Central memory CD8-positive, alpha-beta T cell (primary cell): ENCODE measurements at regions not wholly inside any gene's neighbourhood (a gene's known extent, or its start where the extent isn't known, plus 50 kb on each side); places are given as distances from the start of the nearest gene placed in this dataset.

ENCODE experiments used
- ATAC-seq: fragments of 150-1000 bp; cut with Tn5 transposase; replicated peaks from 2 replicates; pipeline ENCODE4 v1.10.0; 2022; ENCODE audit warnings: mild to moderate bottlenecking, moderate FRiP score, moderate number of reproducible peaks; ENCODE audit not compliant: poor library complexity, severe bottlenecking; ENCODE audit errors: extremely low read depth
- DNase-seq, 2 donors: peaks; one replicate each; pipeline ENCODE4 v3.0.0; 2021; ENCODE audit warnings: low spot score in 2 of 2
- H3K27ac Mint-ChIP-seq: one replicate; pipeline ENCODE4 v1.8.0; 2022; ENCODE audit warnings: low read depth, mild to moderate bottlenecking, moderate library complexity, mixed read lengths
- H3K27me3 Mint-ChIP-seq: one replicate; pipeline ENCODE4 v1.8.0; 2022; ENCODE audit warnings: mixed read lengths
- H3K36me3 Mint-ChIP-seq: one replicate; pipeline ENCODE4 v1.8.0; 2022; ENCODE audit warnings: mild to moderate bottlenecking, moderate library complexity, mixed read lengths; ENCODE audit not compliant: insufficient read depth
- H3K4me1 Mint-ChIP-seq: one replicate; pipeline ENCODE4 v1.8.0; 2022; ENCODE audit warnings: mixed read lengths
- H3K4me3 Mint-ChIP-seq: one replicate; pipeline ENCODE4 v1.8.0; 2022; ENCODE audit warnings: mild to moderate bottlenecking, moderate library complexity, mixed read lengths
- H3K9me3 Mint-ChIP-seq: one replicate; pipeline ENCODE4 v1.8.0; 2022; ENCODE audit warnings: mixed read lengths

DNA sequence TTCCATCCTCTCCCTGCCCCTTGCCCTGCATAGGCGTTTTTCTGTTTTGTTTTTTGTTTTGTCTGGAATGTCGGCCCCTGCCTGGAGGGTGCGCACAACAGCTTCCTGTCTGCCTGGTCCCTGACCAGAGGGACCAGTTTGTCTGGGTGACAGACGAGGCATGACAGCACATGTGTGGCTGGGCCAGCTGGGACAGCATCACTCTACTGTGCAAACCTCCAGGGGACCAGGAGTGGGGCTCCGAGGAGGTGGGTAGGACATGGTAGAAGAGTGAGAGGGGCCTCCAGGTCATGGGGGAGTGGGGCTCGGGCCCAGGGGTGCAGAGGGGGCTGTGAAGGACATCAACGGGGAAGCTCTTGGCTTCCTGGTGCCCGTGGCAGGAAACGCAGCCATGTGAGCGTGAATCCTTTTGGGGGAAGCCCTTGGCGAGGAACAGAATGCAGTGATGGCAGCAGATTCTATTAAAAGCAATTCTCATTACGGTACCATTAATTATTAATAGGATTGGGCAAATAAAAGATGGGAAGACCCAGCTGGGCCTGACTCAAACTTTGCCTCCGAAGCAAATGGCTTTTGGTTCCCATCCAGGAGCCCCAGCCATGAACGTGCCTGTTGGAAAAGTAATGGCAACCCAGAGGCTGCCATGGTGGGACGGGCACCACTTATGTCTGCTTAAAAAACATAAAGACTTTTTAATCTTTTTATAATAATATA, 184.4 kb upstream of the IER5L start:
- no peak overlapping the region for H3K4me3 Mint-ChIP-seq
- peaks cover 23% of the 10 kb centered on the region for H3K27me3 Mint-ChIP-seq
- no peak for DNase-seq
- no peaks in the 10 kb centered on the region for H3K36me3 Mint-ChIP-seq
- H3K4me1 Mint-ChIP-seq, result peaks cover 13% of the 10 kb centered on the region
- H3K9me3 Mint-ChIP-seq, result no peaks in the 10 kb centered on the region
- no peak overlapping the region for H3K27ac Mint-ChIP-seq
- ATAC-seq, result no peak

DNA sequence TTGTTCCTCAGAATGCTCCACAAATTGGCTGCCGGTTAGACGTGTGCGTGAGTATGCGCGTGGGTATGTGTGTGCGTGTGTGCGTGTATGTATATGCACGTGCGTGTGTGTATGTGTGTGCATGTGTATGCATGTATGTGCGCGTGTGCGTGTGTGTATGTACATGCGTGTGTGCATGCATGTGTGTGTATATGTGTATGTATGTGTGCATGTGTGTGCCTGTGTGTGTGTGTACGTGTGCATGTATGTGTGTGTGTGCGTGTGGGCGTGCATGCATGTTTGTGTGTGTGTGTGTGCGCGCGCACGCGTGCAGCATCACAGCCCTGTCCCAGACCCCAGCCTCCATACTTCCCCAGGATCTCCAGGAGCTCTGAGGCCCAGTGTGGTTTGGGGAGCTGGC, 183.1 kb upstream of the IER5L start:
- no peaks in the 10 kb centered on the region for H3K9me3 Mint-ChIP-seq
- H3K4me3 Mint-ChIP-seq, result no peak overlapping the region
- peaks cover 23% of the 10 kb centered on the region for H3K27me3 Mint-ChIP-seq
- no peak for DNase-seq
- H3K4me1 Mint-ChIP-seq, result peaks cover 13% of the 10 kb centered on the region
- H3K27ac Mint-ChIP-seq, result no peak overlapping the region
- no peak for ATAC-seq
- no peaks in the 10 kb centered on the region for H3K36me3 Mint-ChIP-seq

DNA sequence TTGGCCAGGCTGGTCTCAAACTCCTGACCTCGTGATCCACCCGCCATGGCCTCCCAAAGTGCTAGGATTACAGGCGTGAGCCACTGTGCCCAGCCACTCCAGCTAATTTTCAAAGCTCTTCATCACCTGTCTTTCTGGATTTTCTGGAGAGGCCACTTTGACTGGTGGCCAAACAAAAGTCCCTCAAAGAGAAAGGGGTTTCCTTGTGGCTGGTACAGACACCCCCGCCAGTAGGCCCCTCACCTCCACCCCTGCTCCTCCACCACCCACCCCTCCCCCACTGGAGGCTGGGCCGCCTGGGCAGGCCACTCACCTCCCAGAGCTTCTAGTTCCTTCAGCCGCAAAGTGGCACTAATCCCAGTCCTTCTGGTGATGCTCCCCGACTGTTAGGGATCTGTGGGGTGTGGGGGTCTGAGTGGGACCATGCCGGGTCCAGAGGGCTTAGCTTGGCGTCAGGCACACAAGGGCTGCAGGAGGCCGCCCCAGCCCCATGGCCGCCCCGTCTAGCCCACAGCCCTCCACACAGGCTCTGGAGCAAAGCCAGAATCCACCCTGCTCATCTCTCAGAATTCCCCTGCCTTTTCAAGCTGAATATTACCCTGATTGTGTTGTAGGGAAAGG, 182.0 kb upstream of the IER5L start:
- no peak for DNase-seq
- H3K4me3 Mint-ChIP-seq, result no peak overlapping the region
- H3K4me1 Mint-ChIP-seq, result peaks cover 13% of the 10 kb centered on the region

DNA sequence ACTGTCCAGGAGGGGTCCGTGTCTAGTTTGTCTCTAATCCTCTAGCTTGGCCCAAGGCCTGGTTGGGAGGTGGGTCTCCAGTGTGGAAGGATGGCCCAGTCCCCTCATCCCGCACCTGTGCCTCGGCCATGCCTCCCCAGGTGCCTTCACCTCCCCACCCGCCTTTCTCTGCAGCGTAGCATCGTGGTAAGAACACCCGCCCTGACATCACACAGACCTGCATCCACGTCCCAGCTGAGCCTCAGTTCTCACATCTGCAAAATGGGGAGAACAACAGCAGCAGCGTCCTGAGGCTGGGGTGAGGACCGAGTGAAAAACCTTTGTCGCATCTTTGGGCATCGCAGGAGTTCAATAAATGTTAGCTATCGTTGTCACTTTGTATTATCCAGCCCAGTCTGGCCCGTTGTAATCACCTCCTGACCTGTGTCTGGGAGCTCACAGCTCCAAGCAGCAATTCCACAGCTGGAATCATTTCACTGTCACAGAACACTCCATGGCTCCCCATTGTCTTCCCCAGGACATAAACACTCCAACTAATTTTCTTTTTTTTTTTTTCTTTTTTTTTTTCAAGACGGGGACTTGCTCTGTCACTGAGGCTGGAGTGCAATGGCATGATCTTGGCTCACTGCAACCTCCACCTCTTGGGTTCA, 181.2 kb upstream of the IER5L start:
- H3K9me3 Mint-ChIP-seq, result no peaks in the 10 kb centered on the region
- no peaks in the 10 kb centered on the region for H3K36me3 Mint-ChIP-seq
- H3K27ac Mint-ChIP-seq, result no peak overlapping the region
- peaks cover 23% of the 10 kb centered on the region for H3K27me3 Mint-ChIP-seq
- peaks cover 13% of the 10 kb centered on the region for H3K4me1 Mint-ChIP-seq
- no peak for ATAC-seq
- no peak for DNase-seq
- H3K4me3 Mint-ChIP-seq, result no peak overlapping the region

More for the DNA sequence above, 182.0 kb upstream of the IER5L start:
- Mint-ChIP-seq H3K9me3 (no peaks in the 10 kb centered on the region), H3K27ac (no peak overlapping the region), H3K27me3 (peaks cover 23% of the 10 kb centered on the region), H3K36me3 (no peaks in the 10 kb centered on the region)
- no peak for ATAC-seq

DNA sequence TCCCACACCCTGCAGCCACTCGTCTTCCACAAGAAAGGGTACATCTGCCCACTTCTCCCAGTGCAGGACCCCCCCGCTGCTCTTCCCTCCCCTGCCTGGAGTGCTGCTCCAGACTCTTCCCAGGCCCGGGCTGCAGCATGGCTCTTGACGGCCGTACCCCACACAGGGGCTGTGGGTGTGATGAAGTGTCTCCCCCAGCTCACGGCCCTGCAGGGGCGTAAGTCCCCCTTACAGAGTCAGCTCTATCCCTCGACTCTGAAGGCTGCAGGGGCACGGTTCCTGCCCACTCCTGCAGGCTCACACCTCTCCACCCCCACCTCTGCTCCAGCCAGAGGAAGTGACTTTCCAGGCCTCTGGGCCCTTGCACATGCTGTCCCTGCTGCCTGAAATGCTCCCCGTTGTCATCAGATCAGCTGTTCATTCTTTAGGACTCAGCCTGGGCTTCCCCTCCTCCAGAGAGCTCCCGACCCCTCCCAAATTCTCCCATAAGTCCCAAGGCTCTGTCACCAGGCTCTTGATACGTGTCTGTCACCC, 180.6 kb upstream of the IER5L start:
- H3K27ac Mint-ChIP-seq, result no peak overlapping the region

DNA sequence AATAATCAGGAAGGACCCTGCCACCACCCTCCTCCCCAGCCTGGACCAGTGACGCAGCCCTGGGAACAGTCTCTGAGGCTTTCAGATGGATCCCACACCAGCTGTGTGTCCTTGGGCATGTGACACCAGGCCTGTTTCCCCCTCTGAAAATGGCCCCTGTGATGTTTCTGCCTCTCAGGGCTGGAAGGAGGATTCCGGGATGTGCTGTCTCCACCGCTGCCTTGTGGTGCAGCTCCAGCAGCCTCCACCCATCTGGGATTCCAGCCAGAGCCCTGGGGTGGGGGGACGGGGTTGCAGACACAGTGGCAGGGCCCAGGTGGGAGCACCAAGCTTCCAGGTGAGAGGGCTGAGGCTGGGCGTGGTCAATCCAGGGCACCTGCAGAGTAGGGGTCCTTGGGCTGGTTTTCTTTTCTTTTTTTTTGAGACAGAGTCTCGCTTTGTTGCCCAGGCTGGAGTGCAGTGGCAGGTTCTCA, 179.7 kb upstream of the IER5L start:
- no peaks in the 10 kb centered on the region for H3K9me3 Mint-ChIP-seq

More for the DNA sequence above, 180.6 kb upstream of the IER5L start:
- no peaks in the 10 kb centered on the region for H3K36me3 Mint-ChIP-seq
- peaks cover 23% of the 10 kb centered on the region for H3K27me3 Mint-ChIP-seq
- DNase-seq (no peak), ATAC-seq (no peak)
- peaks cover 13% of the 10 kb centered on the region for H3K4me1 Mint-ChIP-seq
- no peaks in the 10 kb centered on the region for H3K9me3 Mint-ChIP-seq
- no peak overlapping the region for H3K4me3 Mint-ChIP-seq

DNA sequence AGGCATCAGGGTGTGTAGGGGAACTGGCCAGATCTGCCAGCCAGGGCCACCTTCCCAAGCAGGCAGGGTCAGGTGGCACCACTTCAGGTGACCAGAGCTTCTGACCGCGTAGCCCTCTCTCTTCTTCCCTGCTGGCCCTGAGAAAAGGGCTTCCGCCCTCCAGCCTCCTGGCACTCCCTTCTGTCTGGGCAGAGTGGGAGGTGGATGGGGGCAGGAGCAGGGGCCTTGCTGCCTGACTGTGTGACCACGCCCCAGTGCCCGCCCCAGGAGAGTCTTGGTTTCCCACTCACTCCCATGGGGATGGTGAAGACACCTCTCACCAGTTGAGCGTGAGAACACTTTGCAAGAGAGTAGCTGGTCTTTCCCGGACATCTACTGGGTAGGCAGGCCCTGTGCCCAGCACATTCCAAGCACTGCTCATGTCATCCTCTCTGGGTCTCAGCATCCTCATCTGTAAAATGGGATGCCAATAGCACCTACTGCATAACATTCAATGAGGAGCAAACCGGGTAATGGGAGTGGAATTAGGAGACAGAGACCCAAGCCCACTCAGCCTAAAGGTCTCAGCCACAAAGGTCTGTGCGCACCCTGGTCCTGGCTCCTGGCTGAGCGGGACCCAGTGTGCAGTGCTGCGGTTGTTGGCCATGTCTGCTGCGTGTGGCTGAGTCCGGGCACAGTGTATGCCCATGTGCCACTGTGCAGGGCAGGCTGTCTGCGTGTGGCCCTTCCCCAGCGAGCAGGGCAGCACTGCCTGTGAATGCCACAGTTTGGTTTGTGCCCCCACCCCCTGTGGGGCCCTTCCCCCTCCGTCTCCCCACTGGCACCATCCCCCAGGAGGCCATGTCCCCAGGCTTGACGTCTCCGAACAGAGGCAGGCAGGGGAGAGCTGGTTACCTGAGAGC, 179.1 kb upstream of the IER5L start:
- ATAC-seq, result no peak
- Mint-ChIP-seq H3K9me3 (no peaks in the 10 kb centered on the region), H3K27ac (no peak overlapping the region), H3K36me3 (no peaks in the 10 kb centered on the region), H3K4me1 (peaks cover 11% of the 10 kb centered on the region), H3K4me3 (no peak overlapping the region), H3K27me3 (peaks cover 20% of the 10 kb centered on the region)
- DNase-seq, result no peak

More for the DNA sequence above, 179.7 kb upstream of the IER5L start:
- no peak overlapping the region for H3K27ac Mint-ChIP-seq
- no peak overlapping the region for H3K4me3 Mint-ChIP-seq
- H3K4me1 Mint-ChIP-seq, result peaks cover 13% of the 10 kb centered on the region
- DNase-seq, result no peak
- no peaks in the 10 kb centered on the region for H3K36me3 Mint-ChIP-seq
- ATAC-seq, result no peak
- peaks cover 23% of the 10 kb centered on the region for H3K27me3 Mint-ChIP-seq

DNA sequence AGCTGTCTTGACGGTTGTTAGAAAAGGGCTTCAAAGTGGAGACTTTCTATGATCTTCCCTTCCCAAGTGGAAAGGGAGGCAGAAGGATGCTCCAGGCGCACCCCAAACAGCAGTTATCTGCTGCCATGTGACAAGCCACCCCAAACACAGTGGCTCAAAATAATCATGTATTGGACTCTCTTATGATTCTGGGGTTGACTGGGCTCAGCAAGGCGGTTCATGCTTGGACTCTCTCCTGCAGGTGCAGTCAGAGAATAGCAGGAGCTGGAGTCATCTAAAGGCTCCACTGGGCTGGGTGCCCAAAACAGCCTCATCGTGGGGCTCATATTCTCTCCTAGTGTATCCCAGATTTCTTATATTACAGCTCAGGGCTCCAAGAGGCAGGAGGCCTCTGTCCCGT, 177.6 kb upstream of the IER5L start:
- Mint-ChIP-seq H3K27ac (no peak overlapping the region), H3K36me3 (no peaks in the 10 kb centered on the region), H3K9me3 (no peaks in the 10 kb centered on the region), H3K4me3 (no peak overlapping the region), H3K4me1 (peaks cover 14% of the 10 kb centered on the region), H3K27me3 (peaks cover 25% of the 10 kb centered on the region)
- DNase-seq (no peak), ATAC-seq (no peak)

DNA sequence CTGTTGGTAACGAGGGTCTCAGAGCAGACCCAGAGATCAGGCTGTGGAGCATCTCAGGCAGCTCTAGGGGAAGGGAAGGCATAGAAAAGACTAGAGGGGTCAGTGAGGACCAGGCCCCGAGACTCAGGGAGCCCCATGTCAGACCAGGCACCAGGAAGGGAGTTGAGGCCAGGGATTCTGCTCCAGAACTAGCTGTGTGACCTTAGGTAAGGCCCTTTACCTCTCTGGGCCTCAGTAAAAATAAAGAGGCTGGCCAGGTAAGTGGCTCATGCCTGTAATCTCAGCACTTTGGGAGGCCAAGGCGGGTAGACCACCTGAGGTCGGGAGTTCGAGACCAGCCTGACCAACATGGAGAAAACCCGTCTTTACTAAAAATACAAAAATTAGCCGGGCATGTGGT, 176.4 kb upstream of the IER5L start:
- peaks cover 32% of the 10 kb centered on the region for H3K27me3 Mint-ChIP-seq

DNA sequence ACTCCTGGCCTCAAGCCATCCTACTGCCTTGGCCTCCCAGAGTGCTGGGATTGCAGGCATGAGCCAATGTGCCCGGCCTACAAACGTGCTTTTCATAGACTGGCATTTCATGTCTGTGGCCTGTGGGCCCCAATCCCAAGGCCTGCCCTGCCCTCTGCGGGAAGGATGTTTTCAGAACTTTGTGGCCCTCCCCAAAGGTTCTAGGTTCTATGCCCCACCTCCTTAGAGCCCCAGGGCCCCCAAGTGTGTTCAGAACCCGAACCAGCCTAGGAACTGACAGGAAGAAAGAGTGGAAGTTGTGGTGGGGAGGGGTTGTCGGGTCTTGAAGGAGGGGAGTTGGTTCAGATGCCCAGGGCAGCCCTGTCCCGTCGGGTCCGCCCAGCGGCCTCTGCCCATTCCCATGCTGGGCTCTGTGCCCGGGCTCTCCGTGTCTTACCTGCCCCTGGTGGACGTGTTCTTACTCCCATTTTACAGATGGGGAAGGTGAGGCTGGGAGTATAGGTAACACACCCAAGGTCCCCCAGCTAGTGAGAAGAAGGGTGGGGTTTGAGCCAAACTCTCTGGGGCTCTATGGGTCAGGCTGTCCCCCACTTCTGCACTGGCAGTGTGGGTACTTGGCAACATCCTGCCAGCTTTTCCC, 175.8 kb upstream of the IER5L start:
- DNase-seq (no peak), ATAC-seq (no peak)
- no peak overlapping the region for H3K27ac Mint-ChIP-seq
- no peak overlapping the region for H3K4me3 Mint-ChIP-seq
- H3K4me1 Mint-ChIP-seq, result peaks cover 8% of the 10 kb centered on the region
- H3K27me3 Mint-ChIP-seq, result peaks cover 26% of the 10 kb centered on the region
- no peaks in the 10 kb centered on the region for H3K9me3 Mint-ChIP-seq
- H3K36me3 Mint-ChIP-seq, result no peaks in the 10 kb centered on the region

More for the DNA sequence above, 176.4 kb upstream of the IER5L start:
- Mint-ChIP-seq H3K9me3 (no peaks in the 10 kb centered on the region), H3K27ac (no peak overlapping the region), H3K4me3 (no peak overlapping the region), H3K36me3 (no peaks in the 10 kb centered on the region), H3K4me1 (peaks cover 14% of the 10 kb centered on the region)
- DNase-seq (no peak), ATAC-seq (no peak)

DNA sequence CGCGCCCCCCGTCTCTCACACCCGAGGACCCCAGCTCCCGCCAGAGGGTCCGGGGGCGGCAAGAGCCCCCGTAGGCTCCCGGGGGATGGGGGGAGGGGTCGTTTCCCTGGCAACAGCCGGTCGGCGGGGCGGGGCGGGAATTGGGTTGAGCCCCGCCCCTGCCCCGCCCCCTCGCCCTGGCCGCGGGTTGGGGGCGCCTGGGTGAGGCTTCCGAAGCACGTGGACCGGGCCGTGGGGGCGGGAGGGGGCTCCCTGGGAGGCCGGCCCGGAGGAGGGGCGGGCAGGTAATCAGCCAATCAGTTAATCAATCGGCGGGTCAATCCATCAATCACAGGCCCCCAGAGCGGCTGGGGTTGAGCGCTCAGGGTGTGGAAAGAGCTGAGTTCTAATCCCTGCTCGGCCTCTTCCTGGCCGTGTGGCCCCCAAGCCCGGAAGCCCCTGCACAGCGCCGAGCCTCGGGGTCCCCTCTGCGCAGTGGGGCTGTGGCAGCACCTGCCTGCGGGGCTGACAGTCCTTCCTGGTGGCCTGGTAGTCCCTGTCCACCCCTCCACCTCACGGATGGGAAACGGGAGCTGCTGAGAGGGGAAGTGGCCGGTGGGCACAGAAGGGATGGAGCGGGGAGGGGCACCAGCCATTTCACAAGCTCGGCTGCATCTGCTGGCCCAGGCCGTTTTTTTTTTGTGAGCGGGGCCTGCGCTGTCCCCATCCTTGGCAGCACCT, 174.2 kb upstream of the IER5L start:
- Mint-ChIP-seq H3K4me1 (peaks cover 5% of the 10 kb centered on the region), H3K27me3 (peaks cover 20% of the 10 kb centered on the region), H3K4me3 (no peak overlapping the region), H3K36me3 (no peaks in the 10 kb centered on the region), H3K27ac (no peak overlapping the region), H3K9me3 (no peaks in the 10 kb centered on the region)
- DNase-seq (no peak), ATAC-seq (no peak)
